Esophagus muscularis mucosa (tissue), 4 donors: ENCODE measurements at regions not wholly inside any gene's neighbourhood (a gene's known extent, or its start where the extent isn't known, plus 50 kb on each side); places are given as distances from the start of the nearest gene placed in this dataset.

Source experiments
- DNase-seq: peaks from one replicate; pipeline ENCODE4 v3.0.0-alpha.2; 2017; ENCODE audit errors: extremely low spot score
- H3K27ac ChIP-seq, 4 donors: fragments of 200-600 bp; sonication (generic); replicated peaks in 1 of 4; 1 replicate in 3 of 4; 2 replicates in 1 of 4; pipeline ENCODE4 v1.5.1; 2016 to 2019; ENCODE audit warnings: mild to moderate bottlenecking in 1 of 4
- H3K27me3 ChIP-seq, 4 donors: fragments of 200-600 bp; sonication (generic); one replicate each; pipeline versions ENCODE4 v1.5.1 to v1.6.0; 2016 to 2019
- H3K36me3 ChIP-seq, 4 donors: fragments of 200-600 bp; sonication (generic); one replicate each; pipeline ENCODE4 v1.5.1; 2016 to 2019
- H3K4me1 ChIP-seq, 4 donors: fragments of 200-600 bp; sonication (generic); one replicate each; pipeline ENCODE4 v1.5.1; 2016 to 2019
- H3K4me3 ChIP-seq, 4 donors: fragments of 200-600 bp; sonication (generic); 1 replicate in 2 of 4; 2 replicates in 2 of 4; pipeline ENCODE4 v1.5.1; 2016 to 2019; ENCODE audit warnings: mild to moderate bottlenecking in 4 of 4, moderate library complexity in 1 of 4
- H3K9me3 ChIP-seq, 4 donors: fragments of 200-600 bp; sonication (generic); 1 replicate in 3 of 4; 2 replicates in 1 of 4; pipeline ENCODE4 v1.5.1; 2016 to 2019
- CTCF ChIP-seq, 3 experiments: fragments of 200-600 bp in 2 of 3; fragments of 450-650 bp in 1 of 3; sonication (generic) in 2 of 3; IDR thresholded peaks; one replicate each; pipeline ENCODE4 v1.5.1; 2017 to 2019; ENCODE audit warnings: antibody characterized with exemption in 3 of 3, mild to moderate bottlenecking in 2 of 3, moderate library complexity in 1 of 3
- EP300 ChIP-seq: sonication (generic); formaldehyde crosslinking; IDR thresholded peaks from one replicate; pipeline ENCODE4 v1.6.1; 2017; ENCODE audit warnings: antibody characterized with exemption
- POLR2A ChIP-seq: fragments of 450-650 bp; IDR thresholded peaks from one replicate; pipeline ENCODE4 v1.6.1; 2017; ENCODE audit warnings: antibody characterized with exemption, moderate library complexity, mild to moderate bottlenecking, low read depth
- POLR2AphosphoS5 ChIP-seq, 2 donors: sonication (generic); formaldehyde crosslinking; IDR thresholded peaks; one replicate each; pipeline ENCODE4 v1.6.1; 2017; ENCODE audit warnings: antibody characterized with exemption in 2 of 2
- WGBS: methylation state at CpG from one replicate; pipeline ENCODE4 v1.1.5; 2018; 5-methylcytosine and 5-hydroxymethylcytosine counted together
- intact Hi-C: fragments of 100-400 bp; cut with DNase I; formaldehyde crosslinking; loops from one replicate; pipeline ENCODE4 v1.15.1; 2023

- H3K27ac ChIP-seq, result no peak overlapping the region
- H3K36me3 ChIP-seq, result no peaks in the 10 kb centered on the region
- no peak overlapping the region for H3K4me3 ChIP-seq
- peaks cover 14 to 23% (median 20%) of the 10 kb centered on the region in 4 donors for H3K4me1 ChIP-seq
- 90% methylated on average over 2 of the region's 2 CpGs for WGBS
- intact Hi-C loops, result no loop called here
- DNase-seq, result no peak
- H3K27me3 ChIP-seq, result no peaks in the 10 kb centered on the region
- TF ChIP-seq CTCF (IDR thresholded peaks at IDR 0.05) (no peak), POLR2A (no peak), POLR2AphosphoS5 (IDR thresholded peaks at IDR 0.05) (no peak), EP300 (no peak)
- no peaks in the 10 kb centered on the region for H3K9me3 ChIP-seq
Measured at GRCh38 chr3:30225021-30225420, 381.4 kb upstream of the TGFBR2 start.

DNA sequence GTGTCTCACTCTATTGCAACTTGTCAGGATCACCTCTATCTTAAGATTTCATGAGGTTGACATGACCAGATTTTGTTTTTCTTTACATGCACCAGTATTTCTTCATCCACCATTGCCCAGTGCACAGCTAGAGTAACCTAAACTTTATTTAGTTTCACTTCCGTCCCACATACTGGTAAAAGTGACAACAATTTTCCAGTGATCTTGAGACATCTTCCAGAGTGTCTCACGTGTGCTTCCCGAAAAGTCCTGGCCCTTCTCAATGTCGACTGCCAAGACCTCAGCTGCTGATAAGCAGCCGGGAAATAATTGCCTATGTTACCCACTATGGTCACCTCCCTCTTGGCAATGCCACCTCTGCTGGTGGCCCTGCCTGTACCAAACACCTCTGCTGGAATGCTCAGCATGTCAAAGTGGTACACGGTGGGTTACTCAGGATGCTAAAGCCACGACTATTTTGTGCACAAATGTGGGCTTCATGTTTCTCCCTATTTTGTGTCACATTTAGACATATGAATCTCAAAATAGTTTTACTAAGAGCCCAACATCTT lies 379.7 kb upstream of the TGFBR2 start:
- intact Hi-C loops, result no loop called here
- no peak overlapping the region for H3K4me3 ChIP-seq
- DNase-seq, result no peak
- peaks cover 21 to 36% (median 26%) of the 10 kb centered on the region in 4 donors for H3K4me1 ChIP-seq
- no peaks in the 10 kb centered on the region for H3K36me3 ChIP-seq
- 80% methylated on average over 7 of the region's 7 CpGs for WGBS
- H3K9me3 ChIP-seq, result no peaks in the 10 kb centered on the region
- no peaks in the 10 kb centered on the region for H3K27me3 ChIP-seq
- TF ChIP-seq CTCF (IDR thresholded peaks at IDR 0.05), result no peak
- no peak for TF ChIP-seq EP300
- no peak for TF ChIP-seq POLR2A
- no peak for TF ChIP-seq POLR2AphosphoS5 (IDR thresholded peaks at IDR 0.05)
- H3K27ac ChIP-seq, result no peak overlapping the region

- peak overlapping the region; percentile 29 to 42 (median 39) for H3K27ac ChIP-seq
- intact Hi-C loops, result no loop called here
- 36% methylated on average over 2 of the region's 2 CpGs for WGBS
Measured at GRCh38 chr3:30227571-30228301, 378.7 kb upstream of the TGFBR2 start.

DNA sequence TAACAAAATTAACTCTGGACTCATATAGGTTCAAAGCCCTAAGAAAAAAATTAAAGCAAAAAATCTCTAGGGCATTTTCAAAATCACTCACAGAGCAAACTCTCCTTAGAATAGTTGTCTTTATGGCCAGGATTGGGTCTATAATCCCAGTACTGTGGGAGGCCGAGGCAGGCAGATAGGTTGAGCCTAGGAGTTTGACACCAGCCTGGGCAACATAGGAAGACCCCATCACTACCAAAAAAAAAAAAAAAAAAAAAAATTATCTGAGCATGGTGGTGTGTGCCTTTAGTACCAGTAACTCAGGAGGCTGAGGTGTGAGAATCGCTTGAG lies 378.1 kb upstream of the TGFBR2 start:
- no peak for DNase-seq
- intact Hi-C loops, result no loop called here
- 96% methylated on average over 2 of the region's 2 CpGs for WGBS

More at GRCh38 chr3:30227571-30228301, 378.7 kb upstream of the TGFBR2 start:
- Histone ChIP-seq H3K4me1 (peaks cover 21 to 43% (median 28%) of the 10 kb centered on the region in 4 donors), H3K36me3 (no peaks in the 10 kb centered on the region), H3K27me3 (no peaks in the 10 kb centered on the region), H3K4me3 (no peak overlapping the region), H3K9me3 (no peaks in the 10 kb centered on the region)
- TF ChIP-seq CTCF (IDR thresholded peaks at IDR 0.05), result no peak
- TF ChIP-seq POLR2AphosphoS5 (IDR thresholded peaks at IDR 0.05), result no peak
- TF ChIP-seq POLR2A, result no peak
- TF ChIP-seq EP300, result no peak
- no peak for DNase-seq

More for the DNA sequence above, 378.1 kb upstream of the TGFBR2 start:
- Histone ChIP-seq H3K9me3 (no peaks in the 10 kb centered on the region), H3K27me3 (no peaks in the 10 kb centered on the region), H3K4me3 (no peak overlapping the region), H3K27ac (peak overlapping the region; percentile 28 to 42 (median 39)), H3K4me1 (peaks cover 21 to 43% (median 28%) of the 10 kb centered on the region in 4 donors), H3K36me3 (no peaks in the 10 kb centered on the region)
- no peak for TF ChIP-seq EP300
- no peak for TF ChIP-seq CTCF (IDR thresholded peaks at IDR 0.05)
- no peak for TF ChIP-seq POLR2AphosphoS5 (IDR thresholded peaks at IDR 0.05)
- no peak for TF ChIP-seq POLR2A
